ENCODE measurements at regions not wholly inside any gene's neighbourhood (a gene's known extent, or its start where the extent isn't known, plus 50 kb on each side); places are given as distances from the start of the nearest gene placed in this dataset.
"Not testable (repeated sequence)": the region's sequence is repeated elsewhere in the genome, so short reads cannot be mapped to it uniquely, and the experiment has no call there.

- TF ChIP-seq POLR2AphosphoS5 (IDR thresholded peaks at IDR 0.05; ENCODE audit: low read depth, low read length); TCF7L2 (IDR thresholded peaks at IDR 0.05; ENCODE audit: low read depth, low read length); REST (IDR thresholded peaks at IDR 0.05; ENCODE audit: insufficient read depth in 1 of 2, low read depth in 2 of 2, low read length in 1 of 2): not testable (repeated sequence)
- TF ChIP-seq, protein P1, sequence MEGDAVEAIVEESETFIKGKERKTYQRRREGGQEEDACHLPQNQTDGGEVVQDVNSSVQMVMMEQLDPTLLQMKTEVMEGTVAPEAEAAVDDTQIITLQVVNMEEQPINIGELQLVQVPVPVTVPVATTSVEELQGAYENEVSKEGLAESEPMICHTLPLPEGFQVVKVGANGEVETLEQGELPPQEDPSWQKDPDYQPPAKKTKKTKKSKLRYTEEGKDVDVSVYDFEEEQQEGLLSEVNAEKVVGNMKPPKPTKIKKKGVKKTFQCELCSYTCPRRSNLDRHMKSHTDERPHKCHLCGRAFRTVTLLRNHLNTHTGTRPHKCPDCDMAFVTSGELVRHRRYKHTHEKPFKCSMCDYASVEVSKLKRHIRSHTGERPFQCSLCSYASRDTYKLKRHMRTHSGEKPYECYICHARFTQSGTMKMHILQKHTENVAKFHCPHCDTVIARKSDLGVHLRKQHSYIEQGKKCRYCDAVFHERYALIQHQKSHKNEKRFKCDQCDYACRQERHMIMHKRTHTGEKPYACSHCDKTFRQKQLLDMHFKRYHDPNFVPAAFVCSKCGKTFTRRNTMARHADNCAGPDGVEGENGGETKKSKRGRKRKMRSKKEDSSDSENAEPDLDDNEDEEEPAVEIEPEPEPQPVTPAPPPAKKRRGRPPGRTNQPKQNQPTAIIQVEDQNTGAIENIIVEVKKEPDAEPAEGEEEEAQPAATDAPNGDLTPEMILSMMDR (IDR thresholded peaks at IDR 0.05): not testable (repeated sequence)
Observed at GRCh38 chr7:150139840-150140239, 183.3 kb upstream of the LRRC61 start.

All from Panc1 (cell line).